Left ventricle myocardium inferior (tissue), 1 donor: ENCODE measurements at regions not wholly inside any gene's neighbourhood (a gene's known extent, or its start where the extent isn't known, plus 50 kb on each side); places are given as distances from the start of the nearest gene placed in this dataset.

Experiments used
- DNase-seq: peaks from one replicate; pipeline ENCODE4 v3.0.0-alpha.2; 2020
- H3K27ac ChIP-seq: fragments of 200-600 bp; replicated peaks from 2 replicates; pipeline ENCODE4 v1.8.0; 2021
- H3K27me3 ChIP-seq: fragments of 200-600 bp; 2 replicates; pipeline ENCODE4 v1.8.0; 2021; ENCODE audit warnings: low read depth
- H3K36me3 ChIP-seq: fragments of 200-600 bp; 2 replicates; pipeline ENCODE4 v1.8.0; 2021
- H3K4me1 ChIP-seq: fragments of 200-600 bp; 2 replicates; pipeline ENCODE4 v1.8.0; 2021
- H3K4me3 ChIP-seq: fragments of 200-600 bp; 2 replicates; pipeline ENCODE4 v1.8.0; 2021; ENCODE audit warnings: mild to moderate bottlenecking, moderate library complexity
- H3K9me3 ChIP-seq: fragments of 200-600 bp; replicated peaks from 2 replicates; pipeline ENCODE4 v1.8.0; 2021
- intact Hi-C: fragments of 100-400 bp; cut with micrococcal nuclease; formaldehyde crosslinking; loops from one replicate; pipeline ENCODE4 v1.11.0; 2022
- TF ChIP-seq, protein P1 (sequence below): fragments of 200-600 bp; IDR thresholded peaks from 2 replicates; pipeline ENCODE4 v1.8.0; 2021; ENCODE audit warnings: antibody characterized with exemption, mild to moderate bottlenecking, borderline replicate concordance
- donor health status: DM: no; HTN: yes; CAD: no; lungs with severe emphysema.

DNA sequence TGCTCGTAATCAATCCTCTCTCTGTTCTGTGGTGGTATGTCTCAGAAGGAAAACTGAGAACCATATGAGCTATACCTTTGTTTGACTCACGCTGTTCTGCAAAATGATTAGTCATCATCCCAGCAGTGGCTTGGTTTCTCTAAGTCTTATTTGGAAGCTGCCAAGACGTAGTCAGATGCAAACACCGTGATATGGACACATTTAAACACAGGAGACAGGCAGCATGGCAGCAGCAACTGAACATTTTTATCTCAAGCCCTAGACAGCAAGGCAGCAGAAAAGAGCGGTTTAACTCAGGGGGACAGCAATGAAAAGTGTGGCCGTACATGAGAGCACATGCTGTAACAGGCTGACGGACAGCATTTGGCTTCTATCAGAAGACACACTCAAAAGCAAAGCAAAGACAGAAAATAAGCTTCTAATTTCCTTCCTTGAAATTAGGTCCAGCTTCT is 1295.1 kb downstream of the EPHA7 start:
- H3K9me3 ChIP-seq, result no peaks in the 10 kb centered on the region
- no peak overlapping the region for H3K27ac ChIP-seq
- H3K36me3 ChIP-seq, result no peaks in the 10 kb centered on the region
- H3K4me3 ChIP-seq, result no peak overlapping the region
- TF ChIP-seq, protein P1, sequence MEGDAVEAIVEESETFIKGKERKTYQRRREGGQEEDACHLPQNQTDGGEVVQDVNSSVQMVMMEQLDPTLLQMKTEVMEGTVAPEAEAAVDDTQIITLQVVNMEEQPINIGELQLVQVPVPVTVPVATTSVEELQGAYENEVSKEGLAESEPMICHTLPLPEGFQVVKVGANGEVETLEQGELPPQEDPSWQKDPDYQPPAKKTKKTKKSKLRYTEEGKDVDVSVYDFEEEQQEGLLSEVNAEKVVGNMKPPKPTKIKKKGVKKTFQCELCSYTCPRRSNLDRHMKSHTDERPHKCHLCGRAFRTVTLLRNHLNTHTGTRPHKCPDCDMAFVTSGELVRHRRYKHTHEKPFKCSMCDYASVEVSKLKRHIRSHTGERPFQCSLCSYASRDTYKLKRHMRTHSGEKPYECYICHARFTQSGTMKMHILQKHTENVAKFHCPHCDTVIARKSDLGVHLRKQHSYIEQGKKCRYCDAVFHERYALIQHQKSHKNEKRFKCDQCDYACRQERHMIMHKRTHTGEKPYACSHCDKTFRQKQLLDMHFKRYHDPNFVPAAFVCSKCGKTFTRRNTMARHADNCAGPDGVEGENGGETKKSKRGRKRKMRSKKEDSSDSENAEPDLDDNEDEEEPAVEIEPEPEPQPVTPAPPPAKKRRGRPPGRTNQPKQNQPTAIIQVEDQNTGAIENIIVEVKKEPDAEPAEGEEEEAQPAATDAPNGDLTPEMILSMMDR, result no peak
- intact Hi-C loops, result no loop called here
- no peaks in the 10 kb centered on the region for H3K4me1 ChIP-seq
- no peak for DNase-seq
- no peaks in the 10 kb centered on the region for H3K27me3 ChIP-seq

- no peaks in the 10 kb centered on the region for H3K36me3 ChIP-seq
- TF ChIP-seq, protein P1, result peak; percentile 39
These were observed 1296.6 kb downstream of the EPHA7 start for GRCh38 chr6:92122746-92123145.

DNA sequence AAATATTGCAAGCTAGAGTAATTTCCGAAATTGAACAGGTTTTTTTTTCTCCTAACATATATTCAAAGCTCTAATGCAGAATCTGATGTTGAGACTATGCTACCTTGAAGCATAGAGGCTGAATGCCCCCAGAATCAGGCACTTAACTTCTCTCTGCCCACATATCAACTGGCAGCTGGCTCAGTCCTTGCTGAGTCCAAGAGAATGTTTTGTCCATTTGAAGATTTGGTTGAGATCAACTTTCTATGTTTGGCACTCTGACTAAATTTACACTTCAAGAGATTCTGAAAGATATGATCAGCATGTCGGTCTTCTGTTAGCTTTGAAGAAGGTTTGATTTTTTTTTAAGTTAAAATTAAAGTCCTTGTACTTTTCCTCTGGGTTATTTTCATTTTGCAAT is 1298.1 kb downstream of the EPHA7 start:
- TF ChIP-seq, protein P1, result no peak
- H3K9me3 ChIP-seq, result no peaks in the 10 kb centered on the region

More at GRCh38 chr6:92122746-92123145, 1296.6 kb downstream of the EPHA7 start:
- DNase-seq, result no peak
- intact Hi-C loops, result no loop called here
- Histone ChIP-seq H3K9me3 (no peaks in the 10 kb centered on the region), H3K27me3 (no peaks in the 10 kb centered on the region), H3K27ac (no peak overlapping the region), H3K4me1 (no peaks in the 10 kb centered on the region), H3K4me3 (no peak overlapping the region)

DNA sequence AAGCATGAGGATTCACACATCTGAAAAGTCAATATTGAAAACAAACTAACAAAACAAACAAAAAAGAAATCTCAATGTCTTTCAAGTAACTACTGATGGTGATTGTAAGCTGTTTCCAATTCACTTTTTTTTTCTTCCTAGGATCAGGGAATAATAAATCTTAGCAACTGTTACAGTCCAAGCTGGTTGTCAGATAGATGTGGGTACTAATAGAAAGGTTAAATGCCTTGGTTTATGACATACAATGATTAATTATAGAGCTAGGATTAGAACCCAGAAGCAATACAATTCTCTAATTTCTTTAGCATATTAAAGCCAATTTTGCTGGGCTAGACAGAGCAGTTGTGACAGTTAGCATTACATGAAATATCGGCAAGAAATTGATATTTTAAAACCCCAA is 1301.6 kb downstream of the EPHA7 start:
- no peak for DNase-seq
- H3K4me3 ChIP-seq, result no peak overlapping the region
- no peaks in the 10 kb centered on the region for H3K36me3 ChIP-seq
- no peak overlapping the region for H3K27ac ChIP-seq
- TF ChIP-seq, protein P1, result no peak
- no peaks in the 10 kb centered on the region for H3K9me3 ChIP-seq
- no peaks in the 10 kb centered on the region for H3K27me3 ChIP-seq
- intact Hi-C loops, result no loop called here
- H3K4me1 ChIP-seq, result no peaks in the 10 kb centered on the region

More for the DNA sequence above, 1298.1 kb downstream of the EPHA7 start:
- Histone ChIP-seq H3K36me3 (no peaks in the 10 kb centered on the region), H3K27me3 (no peaks in the 10 kb centered on the region), H3K4me1 (no peaks in the 10 kb centered on the region), H3K4me3 (no peak overlapping the region), H3K27ac (no peak overlapping the region)
- no peak for DNase-seq
- intact Hi-C loops, result no loop called here

GRCh38 chr6:92114797-92115196 is 1304.6 kb downstream of the EPHA7 start:
- Histone ChIP-seq H3K36me3 (no peaks in the 10 kb centered on the region), H3K4me1 (no peaks in the 10 kb centered on the region), H3K27ac (no peak overlapping the region), H3K9me3 (no peaks in the 10 kb centered on the region), H3K4me3 (no peak overlapping the region), H3K27me3 (no peaks in the 10 kb centered on the region)
- TF ChIP-seq, protein P1, result no peak
- no peak for DNase-seq
- intact Hi-C loops, result no loop called here

DNA sequence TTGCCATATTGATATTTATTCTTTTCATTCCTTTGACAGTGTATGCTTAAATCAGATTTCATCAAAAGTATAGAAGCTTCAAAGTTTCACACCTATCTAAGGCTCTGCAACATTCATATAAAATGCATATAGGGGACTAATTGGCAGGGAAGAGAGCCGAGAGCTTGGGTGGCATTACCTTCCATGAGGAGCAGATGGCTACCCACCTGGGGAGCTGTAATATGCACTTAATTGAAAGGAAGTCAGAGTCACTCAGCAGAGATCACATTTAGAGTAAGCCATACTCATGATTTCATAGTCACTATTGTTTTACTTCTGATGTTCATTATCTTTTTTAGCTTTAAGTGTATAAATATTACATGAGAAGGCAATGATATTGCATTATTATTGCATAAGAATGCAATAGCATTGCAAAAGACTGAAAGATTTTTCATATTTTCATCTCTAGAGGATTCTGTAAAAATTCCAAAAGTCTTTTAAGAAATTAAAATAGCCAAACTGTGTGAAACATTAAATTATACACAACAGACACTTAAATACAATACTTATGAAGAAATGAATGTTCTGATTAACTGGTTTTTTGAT is 1305.2 kb downstream of the EPHA7 start:
- DNase-seq, result no peak
- H3K9me3 ChIP-seq, result no peaks in the 10 kb centered on the region
- no peak overlapping the region for H3K27ac ChIP-seq
- H3K4me1 ChIP-seq, result no peaks in the 10 kb centered on the region
- TF ChIP-seq, protein P1, result no peak
- no peaks in the 10 kb centered on the region for H3K36me3 ChIP-seq
- intact Hi-C loops, result no loop called here
- H3K27me3 ChIP-seq, result no peaks in the 10 kb centered on the region
- no peak overlapping the region for H3K4me3 ChIP-seq
